Retinal pigment epithelial cell (primary cell): ENCODE measurements at regions not wholly inside any gene's neighbourhood (a gene's known extent, or its start where the extent isn't known, plus 50 kb on each side); places are given as distances from the start of the nearest gene placed in this dataset.

Experiments
- DNase-seq: peaks from one replicate; pipeline ENCODE4 v3.0.0-alpha.2; 2010; ENCODE audit warnings: low read depth
- H3K4me3 ChIP-seq: 2 replicates; pipeline ENCODE4 v1.5.1; 2011; ENCODE audit warnings: mild to moderate bottlenecking, low read length, control low read depth, moderate library complexity
- TF ChIP-seq, protein P1 (sequence below): conservative IDR thresholded peaks from 2 replicates; pipeline ENCODE4 v1.5.1; 2011; ENCODE audit warnings: low read depth, low read length, control low read depth, inconsistent platforms

DNA sequence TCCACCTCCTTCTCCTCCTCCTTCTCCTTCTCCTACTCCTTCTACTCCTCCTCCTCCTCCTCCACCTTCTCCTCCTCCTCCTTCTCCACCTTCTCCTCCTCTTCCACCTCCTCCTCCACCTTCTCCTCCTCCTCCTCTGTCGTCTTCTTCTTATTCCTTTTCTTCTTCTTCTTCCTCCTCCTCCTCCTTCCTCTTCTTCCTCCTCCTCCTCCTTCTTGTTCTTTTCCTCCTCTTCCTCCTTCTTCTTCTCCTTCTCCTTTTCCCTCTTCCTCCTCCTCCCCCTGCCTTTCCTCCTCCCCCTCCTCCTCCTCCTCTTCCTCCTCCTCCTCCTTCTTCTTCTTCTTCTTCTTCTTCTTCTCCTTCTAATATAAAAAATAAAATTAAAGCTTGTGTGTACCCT lies 971.2 kb upstream of the PIK3C3 start:
- DNase-seq: no peak
- TF ChIP-seq, protein P1, sequence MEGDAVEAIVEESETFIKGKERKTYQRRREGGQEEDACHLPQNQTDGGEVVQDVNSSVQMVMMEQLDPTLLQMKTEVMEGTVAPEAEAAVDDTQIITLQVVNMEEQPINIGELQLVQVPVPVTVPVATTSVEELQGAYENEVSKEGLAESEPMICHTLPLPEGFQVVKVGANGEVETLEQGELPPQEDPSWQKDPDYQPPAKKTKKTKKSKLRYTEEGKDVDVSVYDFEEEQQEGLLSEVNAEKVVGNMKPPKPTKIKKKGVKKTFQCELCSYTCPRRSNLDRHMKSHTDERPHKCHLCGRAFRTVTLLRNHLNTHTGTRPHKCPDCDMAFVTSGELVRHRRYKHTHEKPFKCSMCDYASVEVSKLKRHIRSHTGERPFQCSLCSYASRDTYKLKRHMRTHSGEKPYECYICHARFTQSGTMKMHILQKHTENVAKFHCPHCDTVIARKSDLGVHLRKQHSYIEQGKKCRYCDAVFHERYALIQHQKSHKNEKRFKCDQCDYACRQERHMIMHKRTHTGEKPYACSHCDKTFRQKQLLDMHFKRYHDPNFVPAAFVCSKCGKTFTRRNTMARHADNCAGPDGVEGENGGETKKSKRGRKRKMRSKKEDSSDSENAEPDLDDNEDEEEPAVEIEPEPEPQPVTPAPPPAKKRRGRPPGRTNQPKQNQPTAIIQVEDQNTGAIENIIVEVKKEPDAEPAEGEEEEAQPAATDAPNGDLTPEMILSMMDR: no peak
- no peak overlapping the region for H3K4me3 ChIP-seq

DNA sequence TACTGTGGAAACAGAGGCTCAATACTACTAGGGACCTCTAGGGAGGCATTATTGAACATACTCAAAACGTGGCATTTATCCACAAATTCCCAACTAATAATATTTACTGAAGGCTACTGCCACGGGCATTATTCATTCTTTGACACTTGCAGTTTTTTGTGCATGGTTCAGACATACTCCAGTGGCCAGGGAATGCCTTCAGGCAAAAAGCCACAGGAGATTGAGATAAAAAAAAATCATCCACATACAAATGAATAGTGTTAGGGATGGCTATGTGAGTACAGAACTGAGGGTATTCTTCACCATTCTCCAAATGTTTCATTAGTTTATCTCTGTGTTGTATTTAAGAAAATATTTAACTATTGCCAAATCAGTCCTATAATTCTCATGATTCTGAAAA lies 974.9 kb upstream of the PIK3C3 start:
- H3K4me3 ChIP-seq: no peak overlapping the region
- no peak for DNase-seq
- TF ChIP-seq, protein P1: no peak

DNA sequence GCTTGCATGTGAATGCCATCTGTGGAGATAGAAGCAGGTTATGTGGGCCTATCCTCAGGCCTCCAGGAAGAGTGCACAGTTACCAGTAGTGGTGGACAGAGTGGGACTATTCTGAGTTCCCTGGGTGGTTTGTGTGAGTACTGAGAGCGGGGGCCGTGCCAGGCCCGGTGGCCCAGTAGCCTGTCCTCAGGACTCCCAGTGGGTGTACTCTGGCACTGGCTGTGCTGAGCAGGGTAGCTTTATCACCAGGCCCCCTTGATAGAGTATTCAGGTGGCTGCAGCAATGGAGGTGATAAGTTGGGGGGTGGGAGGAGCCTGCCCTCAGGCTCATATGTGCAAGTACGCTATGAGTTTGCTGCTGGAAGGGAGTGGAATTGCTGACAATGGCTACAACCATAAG lies 979.0 kb upstream of the PIK3C3 start:
- no peak for DNase-seq
- TF ChIP-seq, protein P1: no peak
- no peak overlapping the region for H3K4me3 ChIP-seq

DNA sequence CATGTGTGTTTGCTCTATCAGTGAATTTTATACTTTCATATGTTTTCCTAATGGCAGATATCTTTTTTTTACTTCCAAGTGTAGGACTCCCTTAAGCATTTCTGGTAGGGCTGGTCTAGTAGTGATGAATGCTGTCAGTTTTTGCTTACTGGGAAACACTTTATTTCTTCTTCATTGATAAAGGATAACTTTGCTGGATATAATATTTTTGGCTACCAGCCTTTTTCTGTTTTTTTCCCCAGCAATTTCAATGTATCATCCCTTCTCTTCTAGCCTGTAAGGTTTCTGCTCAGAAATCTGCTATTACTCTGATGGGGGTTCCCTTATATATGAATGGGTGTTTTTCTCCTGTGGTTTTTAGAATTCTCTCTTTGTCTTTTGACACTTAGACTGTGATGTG lies 980.6 kb upstream of the PIK3C3 start:
- DNase-seq: no peak
- TF ChIP-seq, protein P1: no peak
- H3K4me3 ChIP-seq: no peak overlapping the region

DNA sequence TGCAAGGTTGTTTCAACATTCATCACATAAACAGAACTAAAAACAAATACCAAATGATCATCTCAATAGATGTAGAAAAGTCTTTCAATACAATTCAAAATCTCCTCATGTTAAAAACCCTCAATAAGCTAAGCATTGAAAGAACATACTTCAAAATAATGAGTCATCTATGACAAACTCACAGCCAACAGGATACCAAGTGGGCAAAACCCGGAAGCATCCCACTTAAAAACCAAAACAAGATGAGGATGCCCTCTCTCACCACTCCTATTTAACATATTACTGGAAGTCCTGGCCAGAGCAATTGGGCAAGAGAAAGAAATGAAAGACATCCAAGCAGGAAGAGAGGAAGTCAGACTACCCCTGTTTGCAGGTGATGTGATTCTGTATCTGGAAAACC lies 992.2 kb upstream of the PIK3C3 start:
- no peak overlapping the region for H3K4me3 ChIP-seq
- DNase-seq: no peak
- TF ChIP-seq, protein P1: no peak

DNA sequence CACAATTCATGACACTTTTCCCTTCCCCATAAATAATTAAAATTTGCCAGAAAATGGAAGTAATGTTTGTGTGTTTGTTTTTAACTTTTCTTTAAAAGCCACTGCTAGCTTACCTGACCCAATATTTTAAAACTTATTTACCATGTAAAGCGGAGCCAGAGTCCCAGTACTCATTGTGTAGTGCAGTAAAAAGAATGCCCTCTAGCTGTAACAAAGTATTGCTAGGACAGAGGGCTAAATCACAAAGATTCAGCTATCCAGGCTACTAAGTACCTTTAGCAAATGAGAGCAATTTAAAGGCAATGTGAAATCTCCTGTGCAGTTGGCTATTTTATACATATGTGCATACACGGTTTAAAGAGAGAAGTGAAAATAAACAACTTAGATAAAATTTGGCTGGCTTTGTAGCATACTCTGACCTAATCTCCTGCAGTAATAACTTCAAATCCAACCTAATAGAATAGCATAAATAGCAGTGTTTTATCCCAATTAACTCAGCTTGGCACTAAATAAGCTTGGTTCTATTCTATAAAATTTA lies 997.4 kb upstream of the PIK3C3 start:
- no peak overlapping the region for H3K4me3 ChIP-seq
- TF ChIP-seq, protein P1: peak; percentile 35
- DNase-seq: no peak

DNA sequence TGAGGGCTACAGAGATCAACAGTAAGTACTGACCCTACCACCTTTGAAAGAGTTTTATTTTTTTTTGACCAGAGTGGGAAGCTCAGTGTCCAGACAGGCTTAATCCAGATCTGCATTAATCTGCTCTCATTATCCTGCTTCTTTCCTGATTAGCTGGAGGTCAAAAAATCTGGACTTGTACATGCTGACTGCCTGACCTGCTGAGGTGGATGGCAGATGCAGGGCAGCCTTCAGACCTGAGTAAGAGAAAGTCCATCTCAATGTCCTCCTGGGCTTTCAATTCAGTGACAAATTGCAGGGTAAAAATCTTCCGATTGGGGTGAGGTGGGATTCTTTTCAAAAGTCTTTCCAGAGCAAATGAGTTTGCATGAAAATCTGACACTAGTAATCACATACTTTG lies 998.8 kb upstream of the PIK3C3 start:
- TF ChIP-seq, protein P1: no peak
- H3K4me3 ChIP-seq: no peak overlapping the region
- no peak for DNase-seq
